ENCODE measurements at regions not wholly inside any gene's neighbourhood (a gene's known extent, or its start where the extent isn't known, plus 50 kb on each side); places are given as distances from the start of the nearest gene placed in this dataset.

DNA sequence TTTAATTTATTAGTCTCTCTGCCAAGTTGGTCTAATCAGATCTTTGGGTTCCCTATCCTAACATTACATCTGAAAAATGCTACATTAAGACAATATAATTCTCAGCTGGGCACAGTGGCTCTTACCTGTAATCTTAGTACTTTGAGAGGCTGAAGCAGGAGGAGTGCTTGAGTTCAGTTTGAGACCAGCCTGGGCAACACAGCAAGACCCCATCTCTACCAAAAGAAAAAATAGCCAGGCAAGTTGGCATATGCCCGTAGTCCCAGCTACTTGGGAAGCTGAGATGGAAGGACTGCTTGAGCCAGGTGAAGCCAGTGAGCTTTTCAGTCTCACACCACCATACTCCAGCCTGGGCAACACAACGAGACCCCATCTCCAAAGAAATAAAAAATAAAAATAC lies 95.0 kb downstream of the KLF12 start:
- no peak for DNase-seq (ENCODE audit: low read depth)
- POLR2A ChIA-PET = no interaction called here
- no peak for TF ChIP-seq CTCF (IDR thresholded peaks at IDR 0.05; ENCODE audit: insufficient read depth, low read depth, low read length)
- Histone ChIP-seq H3K27me3 (ENCODE audit: control insufficient read depth, insufficient read depth, low read length) (no peaks in the 10 kb centered on the region), H3K36me3 (ENCODE audit: control insufficient read depth, insufficient read depth, low read length) (no peaks in the 10 kb centered on the region), H3K4me3 (ENCODE audit: low read depth, low read length) (no peak overlapping the region)
- CTCF ChIA-PET = interaction anchor here (0.9 to 1.3 kb wide), 2 partner anchors 14 to 132 kb away, joined by 3 to 5 read pairs; no protein-coding TSS in a partner anchor

DNA sequence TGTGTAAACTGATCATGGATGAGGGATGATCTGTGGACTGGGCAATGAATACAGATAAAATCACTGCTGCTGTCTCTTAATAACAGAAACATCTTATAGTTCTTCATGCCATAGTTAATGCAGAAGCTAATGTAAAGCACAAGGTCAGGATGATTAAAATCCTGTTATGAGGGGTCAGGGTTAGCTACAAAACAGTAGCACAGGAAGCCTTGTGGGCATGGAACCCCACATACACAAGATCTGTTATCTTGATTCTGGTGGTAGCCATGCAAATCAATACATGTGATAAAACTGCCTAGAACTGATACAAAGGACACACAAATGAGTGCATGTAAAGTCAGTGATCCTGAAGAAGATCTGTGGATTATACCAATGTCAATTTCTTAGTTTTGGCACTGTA lies 96.4 kb downstream of the KLF12 start:
- Histone ChIP-seq H3K4me3 (ENCODE audit: low read depth, low read length) (no peak overlapping the region), H3K36me3 (ENCODE audit: control insufficient read depth, insufficient read depth, low read length) (no peaks in the 10 kb centered on the region), H3K27me3 (ENCODE audit: control insufficient read depth, insufficient read depth, low read length) (no peaks in the 10 kb centered on the region)
- ChIA-PET CTCF (interaction anchor here (0.6 kb wide), 1 partner anchor 1048 kb away, joined by 4 read pairs; no protein-coding TSS in a partner anchor), POLR2A (no interaction called here)
- TF ChIP-seq CTCF (IDR thresholded peaks at IDR 0.05; ENCODE audit: insufficient read depth, low read depth, low read length) = no peak
- no peak for DNase-seq (ENCODE audit: low read depth)

DNA sequence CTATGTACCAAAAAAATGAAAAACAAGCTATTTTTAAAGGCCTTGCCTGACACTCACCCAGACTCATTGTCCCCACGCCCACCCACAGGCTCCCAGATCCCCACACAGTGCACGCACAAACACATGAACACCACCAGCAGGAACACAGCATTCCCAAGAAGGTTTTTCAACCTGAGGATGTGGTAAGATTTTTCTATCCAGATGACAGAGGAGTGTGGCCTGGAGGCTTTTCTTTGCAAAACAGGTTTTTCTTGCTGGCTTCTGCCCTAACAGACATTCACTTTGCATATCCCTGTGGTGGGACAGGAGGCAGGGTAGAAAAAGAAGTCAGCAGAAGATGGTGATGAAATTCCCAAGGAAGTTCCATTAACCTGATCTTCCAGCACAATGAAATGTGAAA lies 97.8 kb downstream of the KLF12 start:
- Histone ChIP-seq H3K36me3 (ENCODE audit: control insufficient read depth, insufficient read depth, low read length) (no peaks in the 10 kb centered on the region), H3K4me3 (ENCODE audit: low read depth, low read length) (no peak overlapping the region), H3K27me3 (ENCODE audit: control insufficient read depth, insufficient read depth, low read length) (no peaks in the 10 kb centered on the region)
- no peak for DNase-seq (ENCODE audit: low read depth)
- no peak for TF ChIP-seq CTCF (IDR thresholded peaks at IDR 0.05; ENCODE audit: insufficient read depth, low read depth, low read length)
- ChIA-PET CTCF (no interaction called here), POLR2A (no interaction called here)

DNA sequence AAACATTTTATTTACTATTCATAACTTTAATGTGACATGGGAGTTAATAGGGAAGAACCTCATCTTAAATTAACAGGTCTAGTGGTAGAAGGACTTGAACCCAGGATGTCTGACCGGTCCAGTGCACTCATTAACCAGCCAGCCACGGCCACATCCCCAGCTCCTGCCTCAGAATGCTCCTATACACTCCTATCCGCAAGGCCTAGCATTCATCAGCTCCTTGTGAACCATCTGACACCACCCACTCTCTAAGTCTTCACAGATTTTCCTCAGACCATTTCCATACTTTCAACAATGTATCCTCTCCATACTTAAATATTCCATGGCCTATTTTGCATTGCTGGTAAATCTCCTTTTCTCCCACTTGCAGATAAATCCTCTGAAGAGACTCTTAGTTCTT lies 98.3 kb downstream of the KLF12 start:
- H3K27me3 ChIP-seq (ENCODE audit: control insufficient read depth, insufficient read depth, low read length) = no peaks in the 10 kb centered on the region
- CTCF ChIA-PET = no interaction called here
- H3K4me3 ChIP-seq (ENCODE audit: low read depth, low read length) = no peak overlapping the region
- DNase-seq (ENCODE audit: low read depth) = no peak
- TF ChIP-seq CTCF (IDR thresholded peaks at IDR 0.05; ENCODE audit: insufficient read depth, low read depth, low read length) = no peak
- no peaks in the 10 kb centered on the region for H3K36me3 ChIP-seq (ENCODE audit: control insufficient read depth, insufficient read depth, low read length)
- POLR2A ChIA-PET = no interaction called here

DNA sequence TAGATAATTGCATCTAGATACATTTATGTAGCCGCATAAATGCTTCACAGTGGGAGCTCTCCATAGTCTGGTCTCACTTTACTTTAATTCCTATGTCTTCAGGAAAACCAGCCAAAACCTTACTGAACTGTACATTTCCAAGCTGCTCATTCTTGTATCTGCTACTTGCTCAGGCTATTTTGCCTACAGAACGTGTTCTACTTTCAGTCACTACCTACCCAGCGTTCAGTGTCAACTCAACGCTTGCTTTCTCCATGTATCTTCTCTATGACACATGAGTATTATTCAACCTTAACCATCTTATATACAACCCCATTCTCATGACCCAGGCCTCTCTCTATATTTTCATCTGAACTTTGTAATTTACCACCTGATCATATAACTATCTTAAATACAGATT lies 101.9 kb downstream of the KLF12 start:
- no peak for DNase-seq (ENCODE audit: low read depth)
- H3K4me3 ChIP-seq (ENCODE audit: low read depth, low read length) = no peak overlapping the region
- ChIA-PET CTCF (interaction anchor here (1.9 kb wide), 1 partner anchor 9 kb away, joined by 4 read pairs; no protein-coding TSS in a partner anchor), POLR2A (interaction anchor here (0.6 kb wide), 1 partner anchor 961 kb away, joined by 3 read pairs; no protein-coding TSS in a partner anchor)
- TF ChIP-seq CTCF (IDR thresholded peaks at IDR 0.05; ENCODE audit: insufficient read depth, low read depth, low read length) = no peak
- H3K36me3 ChIP-seq (ENCODE audit: control insufficient read depth, insufficient read depth, low read length) = no peaks in the 10 kb centered on the region
- no peaks in the 10 kb centered on the region for H3K27me3 ChIP-seq (ENCODE audit: control insufficient read depth, insufficient read depth, low read length)
